ENCODE measurements at regions not wholly inside any gene's neighbourhood (a gene's known extent, or its start where the extent isn't known, plus 50 kb on each side); places are given as distances from the start of the nearest gene placed in this dataset.

DNA sequence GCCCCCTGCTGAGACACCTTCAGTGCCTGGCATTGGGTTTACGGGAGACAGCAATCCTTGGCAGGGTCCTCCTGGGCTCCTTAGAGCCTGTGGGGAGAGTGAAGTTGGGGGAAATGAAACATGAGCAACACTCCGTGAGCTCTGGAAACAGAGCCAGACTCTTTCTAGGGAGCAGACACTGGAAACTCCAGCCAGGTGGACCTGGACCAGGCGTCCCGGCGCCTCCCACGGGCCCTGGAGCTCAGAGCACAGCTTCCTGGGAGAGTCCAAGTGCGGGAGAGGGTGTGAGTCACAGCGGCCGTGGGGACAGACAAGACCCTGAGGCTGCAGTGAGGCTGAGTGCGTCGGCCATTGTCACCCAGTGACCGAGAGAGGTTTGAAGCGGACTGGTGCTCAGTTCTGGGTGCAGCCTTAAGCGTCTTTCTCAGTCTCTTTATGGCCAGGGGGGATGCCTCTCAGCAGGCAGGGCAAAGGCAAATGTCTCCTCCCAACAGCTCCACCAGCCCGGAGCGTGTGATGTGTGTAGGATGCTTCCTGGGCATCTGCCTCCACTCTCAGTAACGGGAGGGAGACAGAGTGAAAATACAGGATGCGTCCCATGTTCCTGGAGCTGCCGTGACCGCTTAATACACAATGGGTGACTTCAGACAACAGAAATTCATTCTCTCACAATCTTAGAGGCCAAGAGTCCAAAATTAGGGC, 399.2 kb downstream of the SHANK2 start:
- DNase-seq (ENCODE audit: extremely low spot score): no peak
- CTCF ChIA-PET: no interaction called here

DNA sequence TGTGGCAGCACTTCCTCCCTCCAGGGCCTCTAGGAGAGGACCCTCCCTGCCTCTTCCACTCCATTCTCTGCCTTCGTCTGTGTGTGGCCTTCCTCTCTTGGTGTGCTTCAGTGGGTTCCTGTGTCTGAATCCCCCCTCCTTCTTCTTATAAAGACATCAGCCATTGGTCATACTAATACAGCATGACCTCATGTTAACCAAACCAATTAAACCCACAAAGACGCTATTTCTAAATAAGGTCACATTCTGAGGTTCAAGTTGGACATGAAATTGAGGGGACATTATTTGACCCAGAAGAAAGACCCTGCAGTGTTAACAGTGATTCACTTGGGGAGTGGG, 398.6 kb downstream of the SHANK2 start:
- DNase-seq (ENCODE audit: extremely low spot score): no peak
- CTCF ChIA-PET: interaction anchor here (0.5 kb wide), 1 partner anchor 204 kb away, joined by 3 read pairs; no protein-coding TSS in a partner anchor
- no peak for TF ChIP-seq ZNF384 (IDR thresholded peaks at IDR 0.05)
- no peak for TF ChIP-seq FOXA1 (IDR thresholded peaks at IDR 0.05)
- TF ChIP-seq, protein P1, sequence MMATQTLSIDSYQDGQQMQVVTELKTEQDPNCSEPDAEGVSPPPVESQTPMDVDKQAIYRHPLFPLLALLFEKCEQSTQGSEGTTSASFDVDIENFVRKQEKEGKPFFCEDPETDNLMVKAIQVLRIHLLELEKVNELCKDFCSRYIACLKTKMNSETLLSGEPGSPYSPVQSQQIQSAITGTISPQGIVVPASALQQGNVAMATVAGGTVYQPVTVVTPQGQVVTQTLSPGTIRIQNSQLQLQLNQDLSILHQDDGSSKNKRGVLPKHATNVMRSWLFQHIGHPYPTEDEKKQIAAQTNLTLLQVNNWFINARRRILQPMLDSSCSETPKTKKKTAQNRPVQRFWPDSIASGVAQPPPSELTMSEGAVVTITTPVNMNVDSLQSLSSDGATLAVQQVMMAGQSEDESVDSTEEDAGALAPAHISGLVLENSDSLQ (IDR thresholded peaks at IDR 0.05): no peak
- no peak for TF ChIP-seq ARNT (IDR thresholded peaks at IDR 0.05)
- TF ChIP-seq SUZ12 (IDR thresholded peaks at IDR 0.05): no peak
- TF ChIP-seq L3MBTL2 (conservative IDR thresholded peaks at IDR 0.05): no peak
- TF ChIP-seq BHLHE40 (IDR thresholded peaks at IDR 0.05; ENCODE audit: borderline replicate concordance): no peak
- TF ChIP-seq ELF4 (IDR thresholded peaks at IDR 0.05): no peak
- TF ChIP-seq TARDBP (IDR thresholded peaks at IDR 0.05): no peak
- no peak for TF ChIP-seq FOXM1 (IDR thresholded peaks at IDR 0.05; ENCODE audit: borderline replicate concordance)
- TF ChIP-seq SP1 (IDR thresholded peaks at IDR 0.05): no peak
- TF ChIP-seq FOXK2 (IDR thresholded peaks at IDR 0.05): no peak
- TF ChIP-seq HDGF (IDR thresholded peaks at IDR 0.05; ENCODE audit: borderline replicate concordance): no peak
- no peak for TF ChIP-seq NFRKB (IDR thresholded peaks at IDR 0.05)
- POLR2A ChIA-PET: no interaction called here

More for the DNA sequence above, 399.2 kb downstream of the SHANK2 start:
- TF ChIP-seq ZNF384 (IDR thresholded peaks at IDR 0.05): no peak
- TF ChIP-seq, protein P1 (IDR thresholded peaks at IDR 0.05): no peak
- no peak for TF ChIP-seq BHLHE40 (IDR thresholded peaks at IDR 0.05; ENCODE audit: borderline replicate concordance)
- no peak for TF ChIP-seq ELF4 (IDR thresholded peaks at IDR 0.05)
- no peak for TF ChIP-seq SUZ12 (IDR thresholded peaks at IDR 0.05)
- no peak for TF ChIP-seq FOXM1 (IDR thresholded peaks at IDR 0.05; ENCODE audit: borderline replicate concordance)
- no peak for TF ChIP-seq SP1 (IDR thresholded peaks at IDR 0.05)
- no peak for TF ChIP-seq NFRKB (IDR thresholded peaks at IDR 0.05)
- no peak for TF ChIP-seq FOXK2 (IDR thresholded peaks at IDR 0.05)
- TF ChIP-seq L3MBTL2 (conservative IDR thresholded peaks at IDR 0.05): no peak
- no peak for TF ChIP-seq LEF1 (IDR thresholded peaks at IDR 0.05; ENCODE audit: borderline replicate concordance)
- TF ChIP-seq TARDBP (IDR thresholded peaks at IDR 0.05): no peak
- TF ChIP-seq HDGF (IDR thresholded peaks at IDR 0.05; ENCODE audit: borderline replicate concordance): no peak
- no peak for TF ChIP-seq FOXA1 (IDR thresholded peaks at IDR 0.05)
- POLR2A ChIA-PET: no interaction called here

DNA sequence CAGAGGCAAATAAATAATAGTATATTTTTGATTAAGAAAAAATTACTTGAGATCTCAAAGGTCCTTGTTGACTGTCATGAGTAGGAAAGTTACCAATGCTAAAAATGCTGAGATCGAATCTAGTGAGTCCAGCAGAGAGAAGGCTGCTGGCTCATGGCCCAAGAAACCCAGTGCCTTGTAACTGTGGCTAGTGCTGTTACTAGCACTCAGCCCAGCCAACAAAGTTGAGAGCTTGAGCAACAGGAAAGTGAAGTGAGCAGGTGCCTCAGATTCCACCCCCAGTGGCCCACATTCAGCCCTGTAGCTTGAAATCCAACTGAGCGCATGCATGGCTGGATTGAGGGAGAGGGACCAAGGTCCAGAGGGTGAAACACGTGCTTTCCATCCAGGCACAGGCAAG, 398.2 kb downstream of the SHANK2 start:
- POLR2A ChIA-PET: no interaction called here
- TF ChIP-seq SUZ12 (IDR thresholded peaks at IDR 0.05) (no peak), FOXM1 (IDR thresholded peaks at IDR 0.05; ENCODE audit: borderline replicate concordance) (no peak), ELF4 (IDR thresholded peaks at IDR 0.05) (no peak), BHLHE40 (IDR thresholded peaks at IDR 0.05; ENCODE audit: borderline replicate concordance) (no peak), CTBP1 (IDR thresholded peaks at IDR 0.05; ENCODE audit: borderline replicate concordance) (no peak), HDGF (IDR thresholded peaks at IDR 0.05; ENCODE audit: borderline replicate concordance) (no peak), LEF1 (IDR thresholded peaks at IDR 0.05; ENCODE audit: borderline replicate concordance) (no peak), ARNT (IDR thresholded peaks at IDR 0.05) (no peak), L3MBTL2 (conservative IDR thresholded peaks at IDR 0.05) (no peak), TARDBP (IDR thresholded peaks at IDR 0.05) (no peak), FOXK2 (IDR thresholded peaks at IDR 0.05) (no peak), FOXA1 (IDR thresholded peaks at IDR 0.05) (no peak), NFRKB (IDR thresholded peaks at IDR 0.05) (no peak), SP1 (IDR thresholded peaks at IDR 0.05) (no peak), ZNF384 (IDR thresholded peaks at IDR 0.05) (no peak)
- TF ChIP-seq, protein P1 (IDR thresholded peaks at IDR 0.05): no peak
- DNase-seq (ENCODE audit: extremely low spot score): no peak
- CTCF ChIA-PET: interaction anchor here (0.5 kb wide), 1 partner anchor 203 kb away, joined by 3 read pairs; no protein-coding TSS in a partner anchor

DNA sequence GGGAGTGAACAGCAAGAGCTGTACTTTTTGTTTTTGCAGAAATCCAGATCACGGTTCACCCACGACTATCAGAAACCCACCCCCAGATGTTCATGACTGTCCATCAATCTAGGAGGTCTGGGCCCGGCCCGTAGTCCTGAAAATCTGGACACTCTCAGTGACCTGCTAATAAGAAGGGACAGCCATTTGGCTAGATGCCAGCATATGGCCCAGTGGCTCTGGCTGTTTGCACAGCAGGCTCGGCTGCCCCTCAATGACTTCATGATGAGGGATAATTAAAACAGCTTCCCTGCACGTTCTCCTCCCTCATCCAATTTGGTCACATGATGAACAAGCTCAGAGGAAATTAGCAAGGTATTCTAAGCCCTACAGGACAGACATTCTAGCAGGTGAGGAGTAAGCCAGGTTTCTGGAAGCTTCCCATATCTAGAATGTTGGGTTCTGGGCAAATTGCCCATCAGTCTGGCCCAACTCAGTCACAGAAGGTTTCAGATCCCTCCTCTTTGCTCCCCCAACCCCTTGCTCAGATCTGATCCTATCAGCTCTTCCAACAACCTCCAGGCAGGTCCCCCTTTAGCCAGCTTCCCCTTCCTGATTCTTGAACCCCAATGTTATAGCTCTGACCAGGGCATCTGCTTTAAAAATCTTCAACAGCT, 397.3 kb downstream of the SHANK2 start:
- CTCF ChIA-PET: no interaction called here

DNA sequence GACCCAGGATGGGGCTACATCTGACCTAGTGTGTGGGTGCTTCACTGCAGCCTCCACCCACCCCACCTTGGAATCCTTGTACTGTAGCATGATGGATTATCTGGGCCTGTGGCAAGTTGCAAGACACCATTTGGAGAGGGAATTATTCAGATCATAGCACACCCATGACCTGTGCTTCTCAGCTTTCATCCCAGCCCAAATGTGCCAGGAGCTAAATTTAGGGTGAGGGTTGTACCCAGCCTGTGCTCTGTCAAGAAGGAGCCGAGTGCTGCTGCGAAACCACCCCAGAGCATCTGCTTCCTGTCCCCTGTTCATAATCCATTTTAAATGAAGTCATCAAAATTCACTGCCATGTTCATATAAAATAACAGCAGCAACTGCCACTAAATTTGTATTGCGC, 394.5 kb downstream of the SHANK2 start:
- no peak for DNase-seq (ENCODE audit: extremely low spot score)
- POLR2A ChIA-PET: no interaction called here
- TF ChIP-seq ELF4 (IDR thresholded peaks at IDR 0.05) (no peak), LEF1 (IDR thresholded peaks at IDR 0.05; ENCODE audit: borderline replicate concordance) (no peak), ARNT (IDR thresholded peaks at IDR 0.05) (no peak), HDGF (IDR thresholded peaks at IDR 0.05; ENCODE audit: borderline replicate concordance) (no peak), BHLHE40 (IDR thresholded peaks at IDR 0.05; ENCODE audit: borderline replicate concordance) (no peak), FOXK2 (IDR thresholded peaks at IDR 0.05) (no peak), SUZ12 (IDR thresholded peaks at IDR 0.05) (no peak), SP1 (IDR thresholded peaks at IDR 0.05) (no peak), L3MBTL2 (conservative IDR thresholded peaks at IDR 0.05) (no peak), FOXA1 (IDR thresholded peaks at IDR 0.05) (no peak), ZNF384 (IDR thresholded peaks at IDR 0.05) (no peak), NFRKB (IDR thresholded peaks at IDR 0.05) (no peak)
- CTCF ChIA-PET: no interaction called here

More for the DNA sequence above, 397.3 kb downstream of the SHANK2 start:
- DNase-seq (ENCODE audit: extremely low spot score): no peak
- no peak for TF ChIP-seq TARDBP (IDR thresholded peaks at IDR 0.05)
- TF ChIP-seq, protein P1 (IDR thresholded peaks at IDR 0.05): no peak
- no peak for TF ChIP-seq NFRKB (IDR thresholded peaks at IDR 0.05)
- TF ChIP-seq LEF1 (IDR thresholded peaks at IDR 0.05; ENCODE audit: borderline replicate concordance): no peak
- TF ChIP-seq BHLHE40 (IDR thresholded peaks at IDR 0.05; ENCODE audit: borderline replicate concordance): no peak
- no peak for TF ChIP-seq SP1 (IDR thresholded peaks at IDR 0.05)
- no peak for TF ChIP-seq L3MBTL2 (conservative IDR thresholded peaks at IDR 0.05)
- no peak for TF ChIP-seq CTBP1 (IDR thresholded peaks at IDR 0.05; ENCODE audit: borderline replicate concordance)
- POLR2A ChIA-PET: no interaction called here

Data from HEK293T (cell line).